ENCODE measurements at regions not wholly inside any gene's neighbourhood (a gene's known extent, or its start where the extent isn't known, plus 50 kb on each side); places are given as distances from the start of the nearest gene placed in this dataset.

- TF ChIP-seq CTCF (IDR thresholded peaks at IDR 0.05 in 4 of 5, conservative IDR thresholded peaks at IDR 0.05 in 1 of 5) = no peak
- TF ChIP-seq POLR2A (IDR thresholded peaks at IDR 0.05) = no peak
Measured at GRCh38 chr11:90764691-90765090, 541.8 kb upstream of the CHORDC1 start.
